ENCODE measurements at regions not wholly inside any gene's neighbourhood (a gene's known extent, or its start where the extent isn't known, plus 50 kb on each side); places are given as distances from the start of the nearest gene placed in this dataset.

DNA sequence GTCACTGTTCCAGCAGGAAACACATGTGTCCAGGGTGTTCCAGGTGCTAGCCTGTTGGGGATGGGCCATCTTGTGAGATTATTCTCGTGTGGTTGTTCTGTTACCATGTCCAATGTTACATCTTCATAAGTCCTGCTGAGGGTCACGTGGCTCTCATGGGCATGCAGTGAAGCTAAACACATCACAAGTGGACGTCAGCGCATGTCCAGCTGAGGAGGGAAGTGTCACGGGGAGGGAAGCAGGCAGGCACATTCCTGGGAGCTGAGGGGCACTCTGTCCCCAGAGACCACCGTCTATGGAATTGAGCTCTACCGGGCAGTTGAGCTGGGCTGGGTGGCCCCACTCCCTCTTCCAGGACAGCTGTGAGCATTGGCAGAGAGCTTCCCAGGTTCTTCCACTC, 155.3 kb upstream of the TWIST2 start (continued):
- TF ChIP-seq, protein P1, sequence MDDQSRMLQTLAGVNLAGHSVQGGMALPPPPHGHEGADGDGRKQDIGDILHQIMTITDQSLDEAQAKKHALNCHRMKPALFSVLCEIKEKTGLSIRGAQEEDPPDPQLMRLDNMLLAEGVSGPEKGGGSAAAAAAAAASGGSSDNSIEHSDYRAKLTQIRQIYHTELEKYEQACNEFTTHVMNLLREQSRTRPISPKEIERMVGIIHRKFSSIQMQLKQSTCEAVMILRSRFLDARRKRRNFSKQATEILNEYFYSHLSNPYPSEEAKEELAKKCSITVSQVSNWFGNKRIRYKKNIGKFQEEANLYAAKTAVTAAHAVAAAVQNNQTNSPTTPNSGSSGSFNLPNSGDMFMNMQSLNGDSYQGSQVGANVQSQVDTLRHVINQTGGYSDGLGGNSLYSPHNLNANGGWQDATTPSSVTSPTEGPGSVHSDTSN (IDR thresholded peaks at IDR 0.05): no peak
- no peak for TF ChIP-seq EHMT2 (IDR thresholded peaks at IDR 0.05; ENCODE audit: low read depth)
- TF ChIP-seq HOXB5 (CRISPR knock-in tag; IDR thresholded peaks at IDR 0.05): no peak
- TF ChIP-seq, protein P2, sequence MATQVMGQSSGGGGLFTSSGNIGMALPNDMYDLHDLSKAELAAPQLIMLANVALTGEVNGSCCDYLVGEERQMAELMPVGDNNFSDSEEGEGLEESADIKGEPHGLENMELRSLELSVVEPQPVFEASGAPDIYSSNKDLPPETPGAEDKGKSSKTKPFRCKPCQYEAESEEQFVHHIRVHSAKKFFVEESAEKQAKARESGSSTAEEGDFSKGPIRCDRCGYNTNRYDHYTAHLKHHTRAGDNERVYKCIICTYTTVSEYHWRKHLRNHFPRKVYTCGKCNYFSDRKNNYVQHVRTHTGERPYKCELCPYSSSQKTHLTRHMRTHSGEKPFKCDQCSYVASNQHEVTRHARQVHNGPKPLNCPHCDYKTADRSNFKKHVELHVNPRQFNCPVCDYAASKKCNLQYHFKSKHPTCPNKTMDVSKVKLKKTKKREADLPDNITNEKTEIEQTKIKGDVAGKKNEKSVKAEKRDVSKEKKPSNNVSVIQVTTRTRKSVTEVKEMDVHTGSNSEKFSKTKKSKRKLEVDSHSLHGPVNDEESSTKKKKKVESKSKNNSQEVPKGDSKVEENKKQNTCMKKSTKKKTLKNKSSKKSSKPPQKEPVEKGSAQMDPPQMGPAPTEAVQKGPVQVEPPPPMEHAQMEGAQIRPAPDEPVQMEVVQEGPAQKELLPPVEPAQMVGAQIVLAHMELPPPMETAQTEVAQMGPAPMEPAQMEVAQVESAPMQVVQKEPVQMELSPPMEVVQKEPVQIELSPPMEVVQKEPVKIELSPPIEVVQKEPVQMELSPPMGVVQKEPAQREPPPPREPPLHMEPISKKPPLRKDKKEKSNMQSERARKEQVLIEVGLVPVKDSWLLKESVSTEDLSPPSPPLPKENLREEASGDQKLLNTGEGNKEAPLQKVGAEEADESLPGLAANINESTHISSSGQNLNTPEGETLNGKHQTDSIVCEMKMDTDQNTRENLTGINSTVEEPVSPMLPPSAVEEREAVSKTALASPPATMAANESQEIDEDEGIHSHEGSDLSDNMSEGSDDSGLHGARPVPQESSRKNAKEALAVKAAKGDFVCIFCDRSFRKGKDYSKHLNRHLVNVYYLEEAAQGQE (IDR thresholded peaks at IDR 0.05): no peak

DNA sequence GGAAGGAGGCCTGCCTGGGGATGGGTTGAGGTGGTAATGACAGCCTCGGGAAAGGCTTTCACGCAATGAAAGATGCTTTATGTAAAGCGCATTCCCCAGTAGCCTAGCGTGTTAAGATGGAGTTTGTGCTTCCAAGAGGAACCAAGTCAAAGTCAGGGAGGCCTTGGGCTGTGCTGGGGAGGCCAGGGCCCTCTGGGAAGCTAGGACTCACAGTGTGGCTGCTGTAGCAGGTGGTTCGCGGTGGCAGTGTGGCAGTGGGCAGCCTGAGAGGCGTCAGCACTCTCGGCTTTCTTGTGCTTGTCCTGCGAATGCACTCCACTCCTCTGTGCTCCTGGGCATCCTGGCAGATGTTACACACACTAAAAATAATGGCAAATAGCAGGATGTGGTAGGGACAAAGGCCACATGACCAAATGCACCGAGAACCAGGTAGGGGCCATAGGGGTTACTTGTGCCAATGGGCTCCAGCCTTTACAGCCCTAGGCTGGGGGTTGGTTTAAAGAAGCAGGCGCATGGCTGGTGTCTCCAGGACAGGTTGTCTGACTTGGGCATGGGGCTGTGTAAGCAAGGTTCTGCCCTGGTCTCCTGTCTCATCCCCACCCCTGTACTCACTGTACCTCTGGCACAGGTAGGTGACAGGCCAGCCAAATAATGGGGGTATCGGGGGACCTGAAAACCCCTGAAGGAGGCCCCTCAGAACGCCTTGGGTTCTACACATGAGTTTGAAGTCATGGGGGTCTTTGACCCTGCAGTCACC, 154.4 kb upstream of the TWIST2 start:
- 87% methylated on average over 13 of the region's 13 CpGs for WGBS (ENCODE audit: missing lambda C conversion rate)
- ChIA-PET POLR2A (no interaction called here), CTCF (interaction anchor here (0.5 to 1.5 kb wide), 2 partner anchors 92 to 132 kb away, joined by 3 to 4 read pairs; no protein-coding TSS in a partner anchor)
- H3K27ac ChIP-seq: no peak overlapping the region; a peak in 1 of 6 replicates
- no peak overlapping the region for H3K4me2 ChIP-seq
- no peak overlapping the region for H3K4me3 ChIP-seq
- DNase-seq (ENCODE audit: low read depth in 1 of 2, low spot score in 1 of 2) (no peak), FAIRE-seq (no peak), ATAC-seq (no peak)
- no peaks in the 10 kb centered on the region for H3K4me1 ChIP-seq
- TF ChIP-seq, protein P3, sequence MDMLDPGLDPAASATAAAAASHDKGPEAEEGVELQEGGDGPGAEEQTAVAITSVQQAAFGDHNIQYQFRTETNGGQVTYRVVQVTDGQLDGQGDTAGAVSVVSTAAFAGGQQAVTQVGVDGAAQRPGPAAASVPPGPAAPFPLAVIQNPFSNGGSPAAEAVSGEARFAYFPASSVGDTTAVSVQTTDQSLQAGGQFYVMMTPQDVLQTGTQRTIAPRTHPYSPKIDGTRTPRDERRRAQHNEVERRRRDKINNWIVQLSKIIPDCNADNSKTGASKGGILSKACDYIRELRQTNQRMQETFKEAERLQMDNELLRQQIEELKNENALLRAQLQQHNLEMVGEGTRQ (IDR thresholded peaks at IDR 0.05): no peak
- TF ChIP-seq TFCP2L1 (CRISPR knock-in tag; IDR thresholded peaks at IDR 0.05) (no peak), RFX5 (IDR thresholded peaks at IDR 0.05) (no peak), FOSB (CRISPR knock-in tag; IDR thresholded peaks at IDR 0.05) (no peak), PHF8 (IDR thresholded peaks at IDR 0.05; ENCODE audit: borderline replicate concordance, low read depth) (no peak), CHD4 (IDR thresholded peaks at IDR 0.05; ENCODE audit: borderline replicate concordance) (no peak), KDM1A (IDR thresholded peaks at IDR 0.05; ENCODE audit: low read depth) (no peak), HEYL (CRISPR knock-in tag; IDR thresholded peaks at IDR 0.05) (no peak), RARB (CRISPR knock-in tag; IDR thresholded peaks at IDR 0.05) (no peak), MYC (IDR thresholded peaks at IDR 0.05; ENCODE audit: borderline replicate concordance, low read length) (no peak), HOXB13 (CRISPR knock-in tag; IDR thresholded peaks at IDR 0.05; ENCODE audit: low read depth) (no peak), JUNB (IDR thresholded peaks at IDR 0.05) (no peak), BCL3 (IDR thresholded peaks at IDR 0.05) (no peak), FOXS1 (CRISPR knock-in tag; IDR thresholded peaks at IDR 0.05) (no peak), GATA3 (IDR thresholded peaks at IDR 0.05; ENCODE audit: borderline replicate concordance) (no peak), RCOR1 (IDR thresholded peaks at IDR 0.05; ENCODE audit: low read depth, low read length) (no peak), ESRRA (IDR thresholded peaks at IDR 0.05; ENCODE audit: borderline replicate concordance, low read length) (no peak)
- TF ChIP-seq, protein P4, sequence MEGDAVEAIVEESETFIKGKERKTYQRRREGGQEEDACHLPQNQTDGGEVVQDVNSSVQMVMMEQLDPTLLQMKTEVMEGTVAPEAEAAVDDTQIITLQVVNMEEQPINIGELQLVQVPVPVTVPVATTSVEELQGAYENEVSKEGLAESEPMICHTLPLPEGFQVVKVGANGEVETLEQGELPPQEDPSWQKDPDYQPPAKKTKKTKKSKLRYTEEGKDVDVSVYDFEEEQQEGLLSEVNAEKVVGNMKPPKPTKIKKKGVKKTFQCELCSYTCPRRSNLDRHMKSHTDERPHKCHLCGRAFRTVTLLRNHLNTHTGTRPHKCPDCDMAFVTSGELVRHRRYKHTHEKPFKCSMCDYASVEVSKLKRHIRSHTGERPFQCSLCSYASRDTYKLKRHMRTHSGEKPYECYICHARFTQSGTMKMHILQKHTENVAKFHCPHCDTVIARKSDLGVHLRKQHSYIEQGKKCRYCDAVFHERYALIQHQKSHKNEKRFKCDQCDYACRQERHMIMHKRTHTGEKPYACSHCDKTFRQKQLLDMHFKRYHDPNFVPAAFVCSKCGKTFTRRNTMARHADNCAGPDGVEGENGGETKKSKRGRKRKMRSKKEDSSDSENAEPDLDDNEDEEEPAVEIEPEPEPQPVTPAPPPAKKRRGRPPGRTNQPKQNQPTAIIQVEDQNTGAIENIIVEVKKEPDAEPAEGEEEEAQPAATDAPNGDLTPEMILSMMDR (IDR thresholded peaks at IDR 0.05): no peak
- no peaks in the 10 kb centered on the region for H3K9me3 ChIP-seq

Measured in A549 (cell line).